Calu3 (cell line): ENCODE measurements at regions not wholly inside any gene's neighbourhood (a gene's known extent, or its start where the extent isn't known, plus 50 kb on each side); places are given as distances from the start of the nearest gene placed in this dataset.

Source experiments
- BruUV-seq: library from RNA; stranded (reverse); fragments of 400-500 nt; replicated peaks from 2 replicates; lab custom pipeline; 2021; lab: Mats Ljungman, UMichigan
- CTCF ChIA-PET: fragments of 300-600 bp; sonication (Branson Sonifier 250); formaldehyde crosslinking; loops from one replicate; lab custom pipeline; 2022; ENCODE audit warnings: antibody characterized with exemption; lab: Charles Lee
- DNase-seq: peaks from one replicate; pipeline ENCODE4 v3.0.0; 2022
- H3K27ac Mint-ChIP-seq: one replicate; pipeline ENCODE4 v1.8.0; 2022; ENCODE audit warnings: mixed read lengths; ENCODE audit not compliant: unreplicated experiment
- H3K27me3 Mint-ChIP-seq: one replicate; pipeline ENCODE4 v1.8.0; 2022; ENCODE audit warnings: mixed read lengths; ENCODE audit not compliant: unreplicated experiment
- H3K36me3 Mint-ChIP-seq: one replicate; pipeline ENCODE4 v1.8.0; 2022; ENCODE audit warnings: mild to moderate bottlenecking, moderate library complexity, mixed read lengths; ENCODE audit not compliant: insufficient read depth, unreplicated experiment
- H3K4me1 Mint-ChIP-seq: one replicate; pipeline ENCODE4 v1.8.0; 2022; ENCODE audit warnings: mild to moderate bottlenecking, low read depth, mixed read lengths; ENCODE audit not compliant: unreplicated experiment
- H3K4me3 Mint-ChIP-seq: one replicate; pipeline ENCODE4 v1.8.0; 2022; ENCODE audit warnings: mild to moderate bottlenecking, low read depth, moderate library complexity, mixed read lengths; ENCODE audit not compliant: unreplicated experiment
- H3K9me3 Mint-ChIP-seq: one replicate; pipeline ENCODE4 v1.8.0; 2022; ENCODE audit warnings: low read depth, mixed read lengths; ENCODE audit not compliant: unreplicated experiment
- intact Hi-C: fragments of 100-400 bp; cut with micrococcal nuclease; formaldehyde crosslinking; loops from one replicate; pipeline ENCODE4 v1.10.0; 2022; ENCODE audit not compliant: unreplicated experiment
- TF ChIP-seq, protein P1 (sequence below): fragments of 200-600 bp; IDR thresholded peaks from one replicate; pipeline ENCODE4 v1.8.0; 2022; ENCODE audit warnings: antibody characterized with exemption; ENCODE audit not compliant: unreplicated experiment

DNA sequence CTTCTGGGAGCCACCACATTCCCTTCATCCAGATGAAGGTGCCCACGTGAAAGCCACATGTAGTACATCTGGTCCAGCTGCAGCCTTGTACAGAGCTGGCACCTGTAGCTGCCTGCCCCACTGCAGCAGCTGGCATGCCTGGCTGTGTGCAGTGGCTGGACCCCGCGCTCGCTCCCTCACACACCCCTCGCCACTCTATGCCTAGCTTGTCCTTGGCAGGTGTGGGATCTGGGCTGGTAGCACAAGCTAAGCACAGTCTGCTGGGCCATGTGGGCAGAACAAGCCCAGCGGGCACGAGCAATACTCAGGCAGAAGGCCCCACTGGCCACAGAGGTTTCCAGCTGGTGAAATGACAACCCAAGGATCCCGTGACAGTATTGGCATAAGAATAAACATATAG lies 163.9 kb upstream of the PRNP start:
- TF ChIP-seq, protein P1, sequence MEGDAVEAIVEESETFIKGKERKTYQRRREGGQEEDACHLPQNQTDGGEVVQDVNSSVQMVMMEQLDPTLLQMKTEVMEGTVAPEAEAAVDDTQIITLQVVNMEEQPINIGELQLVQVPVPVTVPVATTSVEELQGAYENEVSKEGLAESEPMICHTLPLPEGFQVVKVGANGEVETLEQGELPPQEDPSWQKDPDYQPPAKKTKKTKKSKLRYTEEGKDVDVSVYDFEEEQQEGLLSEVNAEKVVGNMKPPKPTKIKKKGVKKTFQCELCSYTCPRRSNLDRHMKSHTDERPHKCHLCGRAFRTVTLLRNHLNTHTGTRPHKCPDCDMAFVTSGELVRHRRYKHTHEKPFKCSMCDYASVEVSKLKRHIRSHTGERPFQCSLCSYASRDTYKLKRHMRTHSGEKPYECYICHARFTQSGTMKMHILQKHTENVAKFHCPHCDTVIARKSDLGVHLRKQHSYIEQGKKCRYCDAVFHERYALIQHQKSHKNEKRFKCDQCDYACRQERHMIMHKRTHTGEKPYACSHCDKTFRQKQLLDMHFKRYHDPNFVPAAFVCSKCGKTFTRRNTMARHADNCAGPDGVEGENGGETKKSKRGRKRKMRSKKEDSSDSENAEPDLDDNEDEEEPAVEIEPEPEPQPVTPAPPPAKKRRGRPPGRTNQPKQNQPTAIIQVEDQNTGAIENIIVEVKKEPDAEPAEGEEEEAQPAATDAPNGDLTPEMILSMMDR = no peak
- Mint-ChIP-seq H3K36me3 (no peaks in the 10 kb centered on the region), H3K9me3 (no peaks in the 10 kb centered on the region), H3K4me1 (no peaks in the 10 kb centered on the region), H3K27ac (no peak overlapping the region), H3K27me3 (peaks cover 44% of the 10 kb centered on the region), H3K4me3 (no peak overlapping the region)
- CTCF ChIA-PET = no interaction called here
- intact Hi-C loops = no loop called here
- DNase-seq = no peak
- no TSS peak for BruUV-seq

DNA sequence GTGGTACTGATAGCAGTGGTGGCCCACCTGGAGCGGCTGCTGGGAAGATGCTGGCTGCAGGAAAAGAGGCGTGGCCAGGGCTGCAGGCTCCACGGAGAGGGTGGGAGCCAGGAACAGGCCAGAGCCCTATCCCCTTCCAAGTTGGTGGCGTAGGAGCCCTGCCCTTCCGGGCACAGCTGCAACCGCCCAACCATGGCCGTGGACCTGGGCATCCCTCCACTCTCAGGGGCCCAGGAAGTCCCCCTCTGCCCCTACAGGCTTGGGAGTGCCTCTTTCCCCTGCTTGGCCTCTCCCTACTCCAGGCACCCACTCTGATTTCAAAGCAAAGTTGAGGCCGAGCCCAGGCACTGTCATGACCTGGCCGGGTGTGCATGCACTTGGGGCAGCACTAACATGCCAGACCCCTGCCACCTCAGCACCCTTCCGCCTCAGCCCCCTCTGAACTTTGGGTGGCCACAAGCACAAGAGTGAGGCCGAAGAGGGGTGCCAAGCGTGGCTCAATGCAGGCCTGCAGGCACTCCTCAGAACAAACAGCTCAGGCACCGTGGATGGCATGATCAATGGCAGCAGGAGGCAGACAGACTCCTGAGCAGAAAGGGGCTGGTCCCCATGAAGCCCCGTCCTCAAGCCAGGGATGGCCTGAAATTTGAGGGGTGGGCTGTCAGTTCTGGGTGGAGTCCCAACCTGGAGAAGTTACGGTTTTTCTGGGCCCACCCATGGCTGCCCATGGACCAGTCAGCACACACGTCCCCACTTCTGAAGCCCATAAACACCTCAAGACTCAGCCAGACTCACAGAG lies 164.9 kb upstream of the PRNP start:
- TF ChIP-seq, protein P1 = no peak
- H3K9me3 Mint-ChIP-seq = no peaks in the 10 kb centered on the region
- no peaks in the 10 kb centered on the region for H3K36me3 Mint-ChIP-seq
- peaks cover 44% of the 10 kb centered on the region for H3K27me3 Mint-ChIP-seq
- no peak overlapping the region for H3K27ac Mint-ChIP-seq
- BruUV-seq = no TSS peak
- CTCF ChIA-PET = no interaction called here
- no peaks in the 10 kb centered on the region for H3K4me1 Mint-ChIP-seq
- intact Hi-C loops = no loop called here
- DNase-seq = no peak
- H3K4me3 Mint-ChIP-seq = no peak overlapping the region

DNA sequence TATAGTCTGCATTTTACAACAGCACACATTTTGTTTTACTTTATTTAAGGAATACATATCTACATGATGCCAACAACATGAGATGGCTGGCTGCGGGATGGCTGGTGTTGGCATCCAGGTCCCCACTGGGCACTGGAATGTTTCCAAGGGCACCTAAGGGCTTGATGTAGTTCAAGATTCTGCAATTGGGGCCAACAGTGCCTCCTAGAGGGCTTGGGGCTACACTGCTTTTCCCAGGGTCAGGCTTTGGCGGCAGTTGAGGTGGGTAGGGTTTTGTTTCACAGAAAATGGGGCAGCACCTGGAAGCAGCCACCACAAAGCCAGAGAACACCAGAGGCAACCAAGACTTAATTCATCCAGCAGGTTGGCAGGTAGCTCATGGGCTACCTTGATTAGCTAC lies 166.7 kb upstream of the PRNP start:
- H3K27me3 Mint-ChIP-seq = peaks cover 49% of the 10 kb centered on the region
- CTCF ChIA-PET = no interaction called here
- peak; percentile 17 for DNase-seq
- no peaks in the 10 kb centered on the region for H3K36me3 Mint-ChIP-seq
- H3K4me3 Mint-ChIP-seq = no peak overlapping the region
- no TSS peak for BruUV-seq
- H3K4me1 Mint-ChIP-seq = no peaks in the 10 kb centered on the region
- TF ChIP-seq, protein P1 = peak; percentile 26
- peaks cover 5% of the 10 kb centered on the region for H3K9me3 Mint-ChIP-seq
- intact Hi-C loops = no loop called here
- H3K27ac Mint-ChIP-seq = no peak overlapping the region

DNA sequence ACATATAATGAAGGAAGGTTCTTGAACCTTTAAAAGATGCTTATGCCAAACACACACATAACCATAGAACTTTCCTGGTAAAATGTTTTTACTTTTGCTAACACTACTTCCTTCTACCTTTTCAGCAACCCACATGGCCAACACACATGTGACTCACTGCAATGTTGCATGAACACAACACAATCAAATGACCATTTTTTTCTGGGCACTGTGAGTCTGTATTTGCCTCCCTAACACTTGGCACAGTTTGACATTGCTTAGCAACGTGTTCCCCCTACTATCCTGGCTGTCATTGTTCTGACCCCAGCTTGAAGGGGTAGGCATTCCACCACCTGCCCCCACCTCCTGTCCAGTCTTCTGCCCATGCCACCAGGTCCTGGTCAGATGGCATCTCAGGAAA lies 169.4 kb upstream of the PRNP start:
- peaks cover 19% of the 10 kb centered on the region for H3K4me1 Mint-ChIP-seq

More for the DNA sequence above, 169.4 kb upstream of the PRNP start:
- Mint-ChIP-seq H3K27ac (no peak overlapping the region), H3K27me3 (peaks cover 50% of the 10 kb centered on the region), H3K4me3 (no peak overlapping the region), H3K36me3 (no peaks in the 10 kb centered on the region), H3K9me3 (peaks cover 7% of the 10 kb centered on the region)
- intact Hi-C loops = no loop called here
- BruUV-seq = no TSS peak
- TF ChIP-seq, protein P1 = no peak
- CTCF ChIA-PET = no interaction called here
- no peak for DNase-seq
